ENCODE measurements at regions not wholly inside any gene's neighbourhood (a gene's known extent, or its start where the extent isn't known, plus 50 kb on each side); places are given as distances from the start of the nearest gene placed in this dataset.

GRCh38 chr15:91741986-91742385, 111.5 kb upstream of the SLCO3A1 start:
- DNase-seq (ENCODE audit: low spot score) = no peak

- DNase-seq (ENCODE audit: low spot score) = no peak
Observed at GRCh38 chr15:91751611-91752010, 101.9 kb upstream of the SLCO3A1 start.

GRCh38 chr15:91752081-91752785, 101.3 kb upstream of the SLCO3A1 start:
- DNase-seq (ENCODE audit: low spot score) = no peak

DNA sequence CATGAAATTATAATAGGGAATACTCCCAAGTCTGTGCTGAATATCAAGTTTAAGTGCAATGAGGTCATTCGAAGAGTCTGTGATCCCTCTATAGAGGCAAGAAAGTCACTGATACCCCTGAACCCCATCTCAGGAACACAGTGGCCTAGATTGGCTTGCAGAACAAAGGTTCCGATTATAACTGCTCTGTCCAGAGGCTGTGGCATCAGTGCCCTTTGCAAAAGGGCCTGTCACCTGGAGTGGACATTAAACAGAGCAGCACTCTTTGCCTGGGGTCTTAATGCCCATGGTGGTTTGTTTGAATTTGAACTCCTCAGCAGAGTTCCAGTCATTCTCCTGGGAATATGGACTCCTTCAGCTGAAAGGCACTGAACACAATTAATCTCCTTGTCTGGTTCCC, 93.9 kb upstream of the SLCO3A1 start:
- DNase-seq (ENCODE audit: low spot score) = no peak

DNA sequence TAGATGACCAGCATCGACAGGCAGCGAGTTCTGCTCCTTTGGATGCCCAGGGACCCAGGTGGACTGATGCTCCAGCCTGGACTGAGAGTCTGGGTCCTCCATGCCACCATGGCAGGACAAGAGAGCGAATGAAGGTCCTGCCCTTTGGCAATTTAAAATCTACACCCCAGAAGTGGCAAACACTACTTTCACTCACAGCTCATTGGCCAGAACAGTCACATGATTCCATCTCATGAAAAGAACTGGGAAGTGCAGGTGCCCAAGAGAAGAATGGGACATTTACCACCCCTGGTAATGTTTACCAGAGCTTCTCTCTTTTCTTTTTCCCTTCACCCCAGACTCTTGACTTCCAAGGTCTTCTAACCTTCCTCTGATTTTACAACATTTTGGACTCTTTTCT, 87.8 kb upstream of the SLCO3A1 start:
- DNase-seq (ENCODE audit: low spot score) = no peak

DNA sequence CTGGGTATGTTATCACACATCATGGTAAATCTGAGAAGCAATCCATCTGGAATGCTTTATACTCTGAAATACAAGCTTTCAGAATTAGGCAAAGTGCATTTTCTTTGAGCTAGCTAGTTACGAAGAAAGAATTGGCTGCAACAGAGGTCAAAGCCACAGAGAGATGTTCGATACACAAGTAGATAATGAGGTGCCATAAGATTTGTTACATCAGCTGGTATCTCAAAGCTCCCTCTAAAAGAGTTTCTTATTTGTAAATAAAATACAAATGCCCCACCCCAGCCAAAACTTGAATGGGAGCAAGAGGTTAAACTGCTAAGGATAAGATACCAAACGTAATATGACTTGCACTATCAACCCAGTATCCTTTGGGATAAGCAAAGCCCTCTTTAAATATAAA, 84.0 kb upstream of the SLCO3A1 start:
- DNase-seq (ENCODE audit: low spot score) = no peak

DNA sequence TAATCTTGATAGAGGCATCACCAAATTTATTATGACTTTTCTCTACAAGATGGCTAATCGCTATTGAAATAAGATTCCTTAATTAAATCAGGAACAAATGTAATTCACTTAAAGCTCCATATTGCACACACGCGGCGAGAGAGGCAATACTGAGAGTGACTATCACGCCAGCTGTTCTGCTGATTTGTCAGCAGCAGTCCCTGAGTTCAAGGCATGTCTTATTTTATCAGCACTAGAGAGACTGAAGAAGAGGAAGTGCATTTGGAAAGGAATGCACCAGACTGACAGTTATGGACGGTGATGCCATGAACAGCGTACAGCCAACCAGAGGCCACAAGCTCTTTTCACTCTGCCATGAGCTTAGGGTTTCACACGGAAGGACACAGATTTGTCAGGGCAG, 83.6 kb upstream of the SLCO3A1 start:
- no peak for DNase-seq (ENCODE audit: low spot score)

DNA sequence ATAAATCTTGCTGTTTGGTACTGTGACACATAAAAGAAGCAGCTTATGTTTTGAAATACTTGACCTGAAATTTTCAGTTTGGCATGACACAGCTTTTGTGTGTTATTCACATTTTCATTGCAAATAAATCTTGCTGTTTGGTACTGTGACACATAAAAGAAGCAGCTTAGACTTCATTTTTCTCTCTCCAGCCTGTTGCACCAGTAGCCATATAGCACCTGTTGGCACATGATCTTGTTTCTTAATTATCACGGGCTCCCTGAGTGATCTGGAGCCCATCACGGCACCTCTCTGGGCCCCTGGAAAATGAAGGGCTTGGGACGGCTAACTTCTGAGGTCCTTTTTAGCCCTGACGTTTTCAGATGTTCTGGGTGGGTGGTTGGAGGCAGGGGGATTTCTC, 77.4 kb upstream of the SLCO3A1 start:
- no peak for DNase-seq (ENCODE audit: low spot score)

GRCh38 chr15:91779960-91780359, 73.5 kb upstream of the SLCO3A1 start:
- DNase-seq (ENCODE audit: low spot score) = no peak

- no peak for DNase-seq (ENCODE audit: low spot score)
Observed at GRCh38 chr15:91780387-91780786, 73.1 kb upstream of the SLCO3A1 start.

- no peak for DNase-seq (ENCODE audit: low spot score)
Observed at GRCh38 chr15:91782221-91782620, 71.3 kb upstream of the SLCO3A1 start.

- DNase-seq (ENCODE audit: low spot score) = no peak
Observed at GRCh38 chr15:91783008-91783407, 70.5 kb upstream of the SLCO3A1 start.

- DNase-seq (ENCODE audit: low spot score) = no peak
Observed at GRCh38 chr15:91783451-91783850, 70.1 kb upstream of the SLCO3A1 start.

- no peak for DNase-seq (ENCODE audit: low spot score)
Observed at GRCh38 chr15:91784973-91785709, 68.4 kb upstream of the SLCO3A1 start.

- DNase-seq (ENCODE audit: low spot score) = no peak
Observed at GRCh38 chr15:91787198-91787597, 66.3 kb upstream of the SLCO3A1 start.

GRCh38 chr15:91789136-91789535, 64.4 kb upstream of the SLCO3A1 start:
- no peak for DNase-seq (ENCODE audit: low spot score)

- no peak for DNase-seq (ENCODE audit: low spot score)
Observed at GRCh38 chr15:91790836-91791235, 62.7 kb upstream of the SLCO3A1 start.

DNA sequence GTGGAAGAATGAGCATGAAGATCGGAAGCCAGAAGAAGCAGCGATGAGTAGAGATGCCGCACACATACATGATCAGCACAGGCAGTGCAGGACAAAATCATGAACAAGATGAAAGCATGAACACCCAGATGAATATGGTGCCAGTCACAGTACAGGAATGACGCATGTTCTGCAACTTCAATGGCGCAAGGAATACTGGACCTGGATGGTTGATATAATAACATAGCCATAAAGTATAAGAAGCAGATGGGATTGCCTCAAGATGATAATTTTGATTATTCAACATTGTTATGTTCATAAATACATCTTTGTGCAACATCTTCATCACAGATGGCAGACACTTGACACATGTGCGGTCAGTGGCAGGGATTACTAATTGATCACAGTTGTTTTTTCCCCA, 59.7 kb upstream of the SLCO3A1 start:
- DNase-seq (ENCODE audit: low spot score) = no peak

- no peak for DNase-seq (ENCODE audit: low spot score)
Observed at GRCh38 chr15:91795235-91795634, 58.3 kb upstream of the SLCO3A1 start.

DNA sequence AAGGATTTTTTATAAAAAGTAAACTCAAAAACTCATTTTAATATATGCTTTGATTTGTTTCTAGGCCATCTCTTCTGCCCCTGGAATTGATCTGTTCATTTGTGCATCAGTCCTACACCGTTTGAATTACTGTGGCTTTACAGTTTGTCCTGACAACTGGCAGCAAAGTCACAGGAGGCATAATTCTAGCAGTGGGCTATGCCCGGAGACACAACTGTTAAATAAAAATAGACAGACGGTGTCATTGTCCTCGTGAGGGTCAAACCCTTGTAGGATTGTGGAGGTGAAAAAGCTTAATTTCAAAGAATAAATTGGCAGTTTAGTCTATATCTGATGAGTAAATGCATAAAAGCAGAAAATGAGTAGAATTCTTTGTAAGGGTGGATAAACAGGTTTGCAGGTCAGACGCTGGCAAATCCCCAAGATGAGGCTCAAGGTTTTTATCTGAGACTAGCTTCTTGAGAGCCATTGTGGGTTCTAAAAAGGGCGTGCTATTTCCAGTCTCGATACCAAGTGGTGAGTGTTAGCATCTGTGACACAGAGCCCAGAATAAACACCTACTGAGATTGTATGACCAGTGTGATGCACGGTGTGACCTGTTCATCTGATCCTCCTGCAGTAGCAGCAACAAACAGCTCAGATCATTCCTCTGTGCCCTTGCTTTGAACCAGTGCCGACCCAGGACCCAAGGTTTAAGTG, 51.5 kb upstream of the SLCO3A1 start:
- no peak for DNase-seq (ENCODE audit: low spot score)

- no peak for DNase-seq (ENCODE audit: low spot score)
Observed at GRCh38 chr15:91803260-91803659, 50.2 kb upstream of the SLCO3A1 start.

All from LoVo (cell line).